ENCODE measurements at regions not wholly inside any gene's neighbourhood (a gene's known extent, or its start where the extent isn't known, plus 50 kb on each side); places are given as distances from the start of the nearest gene placed in this dataset.

GRCh38 chr4:65170768-65171514 is 499.3 kb downstream of the EPHA5 start:
- RAD21 ChIA-PET (ENCODE audit: low non-redundant PET in 1 of 2, low total read pairs in 2 of 2, uncharacterized antibody in 2 of 2, unreplicated experiment in 2 of 2): no interaction called here
- POLR2A ChIA-PET: no interaction called here
- CTCF ChIA-PET: no interaction called here
- Histone ChIP-seq H3K27ac (ENCODE audit: low read depth, low read length) (no peak overlapping the region), H2AFZ (ENCODE audit: low read depth, low read length, poor library complexity, severe bottlenecking) (no peak overlapping the region), H4K20me1 (ENCODE audit: insufficient read depth) (no peaks in the 10 kb centered on the region), H3K79me2 (ENCODE audit: insufficient read depth, low read length) (no peaks in the 10 kb centered on the region), H3K9me3 (ENCODE audit: control insufficient read depth in 1 of 2, insufficient read depth in 1 of 2, low read depth in 1 of 2, low read length in 2 of 2) (peaks cover 0 to 24% of the 10 kb centered on the region in 2 experiments; a peak in 2 of 4 replicates), H3K36me3 (ENCODE audit: control insufficient read depth in 1 of 2, insufficient read depth in 2 of 2, low read length in 2 of 2) (no peaks in the 10 kb centered on the region), H3K4me2 (ENCODE audit: low read length) (no peak overlapping the region), H3K27me3 (ENCODE audit: insufficient read depth, low read length) (no peaks in the 10 kb centered on the region), H3K9ac (ENCODE audit: low read length) (no peak overlapping the region), H3K9me2 (ENCODE audit: insufficient read depth) (no peaks in the 10 kb centered on the region), H3K4me1 (ENCODE audit: control insufficient read depth in 1 of 2, insufficient read depth in 2 of 2, low read length in 2 of 2) (no peaks in the 10 kb centered on the region), H3K4me3 (replicated peaks in 1 of 2; ENCODE audit: low read depth in 1 of 2, low read length in 2 of 2) (no peak overlapping the region)
- no TSS peak for BruUV-seq (replicated peaks)
- ATAC-seq: no peak
- TF ChIP-seq CTCF (IDR thresholded peaks at IDR 0.05 in 2 of 3, conservative IDR thresholded peaks at IDR 0.05 in 1 of 3; ENCODE audit: borderline replicate concordance in 1 of 3, insufficient read depth in 1 of 3, low read depth in 2 of 3, low read length in 2 of 3) (no peak), EZH2phosphoT487 (IDR thresholded peaks at IDR 0.05; ENCODE audit: borderline replicate concordance) (no peak), TCF7L2 (IDR thresholded peaks at IDR 0.05; ENCODE audit: borderline replicate concordance, extremely low read depth, insufficient read depth, insufficient read length) (no peak), ZNF274 (IDR thresholded peaks at IDR 0.05; ENCODE audit: low read depth, low read length) (no peak)
- intact Hi-C loops (cut with micrococcal nuclease): no loop called here
- DNase-seq (ENCODE audit: low read depth, low spot score): no peak

GRCh38 chr4:65167719-65168118 is 502.6 kb downstream of the EPHA5 start:
- BruUV-seq (replicated peaks): no TSS peak
- H3K36me3 ChIP-seq (ENCODE audit: control insufficient read depth in 1 of 2, insufficient read depth in 2 of 2, low read length in 2 of 2): no peaks in the 10 kb centered on the region
- H3K9ac ChIP-seq (ENCODE audit: low read length): no peak overlapping the region
- H3K27ac ChIP-seq (ENCODE audit: low read depth, low read length): no peak overlapping the region
- no peak overlapping the region for H2AFZ ChIP-seq (ENCODE audit: low read depth, low read length, poor library complexity, severe bottlenecking)
- intact Hi-C loops (cut with micrococcal nuclease): no loop called here
- H3K4me2 ChIP-seq (ENCODE audit: low read length): no peak overlapping the region
- ATAC-seq (no peak), DNase-seq (ENCODE audit: low read depth, low spot score) (no peak)
- POLR2A ChIA-PET: no interaction called here
- RAD21 ChIA-PET (ENCODE audit: low non-redundant PET in 1 of 2, low total read pairs in 2 of 2, uncharacterized antibody in 2 of 2, unreplicated experiment in 2 of 2): no interaction called here
- peaks cover 3 to 21% of the 10 kb centered on the region in 2 experiments; a peak in 3 of 4 replicates for H3K9me3 ChIP-seq (ENCODE audit: control insufficient read depth in 1 of 2, insufficient read depth in 1 of 2, low read depth in 1 of 2, low read length in 2 of 2)
- CTCF ChIA-PET: no interaction called here
- H3K4me3 ChIP-seq (replicated peaks in 1 of 2; ENCODE audit: low read depth in 1 of 2, low read length in 2 of 2): no peak overlapping the region
- H3K4me1 ChIP-seq (ENCODE audit: control insufficient read depth in 1 of 2, insufficient read depth in 2 of 2, low read length in 2 of 2): no peaks in the 10 kb centered on the region
- no peaks in the 10 kb centered on the region for H3K9me2 ChIP-seq (ENCODE audit: insufficient read depth)
- H3K79me2 ChIP-seq (ENCODE audit: insufficient read depth, low read length): no peaks in the 10 kb centered on the region
- H4K20me1 ChIP-seq (ENCODE audit: insufficient read depth): no peaks in the 10 kb centered on the region
- H3K27me3 ChIP-seq (ENCODE audit: insufficient read depth, low read length): no peaks in the 10 kb centered on the region
- TF ChIP-seq REST (IDR thresholded peaks at IDR 0.05; ENCODE audit: low read depth) (no peak), SP1 (IDR thresholded peaks at IDR 0.05; ENCODE audit: low read depth) (no peak), ZNF274 (IDR thresholded peaks at IDR 0.05; ENCODE audit: low read depth, low read length) (no peak), FOSL1 (IDR thresholded peaks at IDR 0.05; ENCODE audit: low read depth) (no peak), ELF1 (IDR thresholded peaks at IDR 0.05; ENCODE audit: borderline replicate concordance, low read depth) (no peak), ATF3 (IDR thresholded peaks at IDR 0.05) (no peak), SIN3A (IDR thresholded peaks at IDR 0.05; ENCODE audit: low read depth) (no peak), RAD21 (IDR thresholded peaks at IDR 0.05; ENCODE audit: low read depth) (no peak), EGR1 (IDR thresholded peaks at IDR 0.05; ENCODE audit: low read depth) (no peak), ZFX (IDR thresholded peaks at IDR 0.05) (no peak), SRF (IDR thresholded peaks at IDR 0.05; ENCODE audit: low read depth) (no peak)

Measured in HCT116 (cell line).